HepG2 (cell line): ENCODE measurements at regions not wholly inside any gene's neighbourhood (a gene's known extent, or its start where the extent isn't known, plus 50 kb on each side); places are given as distances from the start of the nearest gene placed in this dataset.

Experiments used
- ATF1 ChIP-seq: IDR thresholded peaks from 2 replicates; pipeline ENCODE4 v1.6.1; 2016; ENCODE audit warnings: mild to moderate bottlenecking, control low read depth
- FOXP1 ChIP-seq, 2 experiments: fragments of 450-650 bp in 1 of 2; IDR thresholded peaks; 2 replicates each; pipeline ENCODE4 v1.6.1; 2017 to 2018; ENCODE audit warnings: antibody characterized with exemption in 1 of 2
- GZF1 ChIP-seq: sonication (generic); formaldehyde crosslinking; IDR thresholded peaks from 2 replicates; pipeline ENCODE4 v1.5.1; 2020; ENCODE audit warnings: mild to moderate bottlenecking, missing genetic modification reagents
- MXD4 ChIP-seq: IDR thresholded peaks from 2 replicates; pipeline ENCODE4 v1.6.1; 2016; ENCODE audit warnings: mild to moderate bottlenecking, missing biosample characterization, missing genetic modification reagents
- NFIC ChIP-seq: IDR thresholded peaks from 2 replicates; pipeline ENCODE4 v1.6.1; 2012; ENCODE audit warnings: mild to moderate bottlenecking, low read length, inconsistent platforms
- NR2F2 ChIP-seq: IDR thresholded peaks from 2 replicates; pipeline ENCODE4 v1.6.1; 2012; ENCODE audit warnings: low read depth, inconsistent platforms, borderline replicate concordance
- PITX1 ChIP-seq: sonication (generic); formaldehyde crosslinking; IDR thresholded peaks from 2 replicates; pipeline ENCODE4 v1.5.1; 2020; ENCODE audit warnings: mild to moderate bottlenecking, missing genetic modification reagents
- RAD21 ChIP-seq: fragments of 450-650 bp; formaldehyde crosslinking; IDR thresholded peaks from 2 replicates; pipeline ENCODE4 v1.5.0; 2020; ENCODE audit warnings: mild to moderate bottlenecking
- SNAPC2 ChIP-seq: sonication (generic); formaldehyde crosslinking; IDR thresholded peaks from 2 replicates; pipeline ENCODE4 v1.8.1; 2022; ENCODE audit warnings: mild to moderate bottlenecking, missing genetic modification reagents
- TGIF2 ChIP-seq: IDR thresholded peaks from 2 replicates; pipeline ENCODE4 v1.6.1; 2016; ENCODE audit warnings: control low read depth, missing compliant biosample characterization
- ZC3H13 ChIP-seq: sonication (generic); formaldehyde crosslinking; IDR thresholded peaks from 2 replicates; pipeline ENCODE4 v1.8.1; 2023; ENCODE audit warnings: mild to moderate bottlenecking, missing genetic modification reagents, moderate library complexity
- ZMYM4 ChIP-seq: sonication (generic); formaldehyde crosslinking; IDR thresholded peaks from 2 replicates; pipeline ENCODE4 v1.8.1; 2023; ENCODE audit warnings: mild to moderate bottlenecking, missing genetic modification reagents
- ZNF543 ChIP-seq: sonication (generic); formaldehyde crosslinking; IDR thresholded peaks from 2 replicates; pipeline ENCODE4 v1.4.0; 2020; ENCODE audit warnings: mild to moderate bottlenecking, missing genetic modification reagents
- TF ChIP-seq, protein P1 (sequence below): sonication (generic); formaldehyde crosslinking; IDR thresholded peaks from 2 replicates; pipeline ENCODE4 v1.8.1; 2023; ENCODE audit warnings: mild to moderate bottlenecking, missing genetic modification reagents
- TF ChIP-seq, protein P2 (sequence below): sonication (generic); formaldehyde crosslinking; IDR thresholded peaks from 2 replicates; pipeline ENCODE4 v1.4.0; 2020; ENCODE audit warnings: missing genetic modification reagents
- TF ChIP-seq, protein P3 (sequence below): sonication (generic); formaldehyde crosslinking; IDR thresholded peaks from 2 replicates; pipeline ENCODE4 v1.9.0; 2022; ENCODE audit warnings: low read depth, missing genetic modification reagents

DNA sequence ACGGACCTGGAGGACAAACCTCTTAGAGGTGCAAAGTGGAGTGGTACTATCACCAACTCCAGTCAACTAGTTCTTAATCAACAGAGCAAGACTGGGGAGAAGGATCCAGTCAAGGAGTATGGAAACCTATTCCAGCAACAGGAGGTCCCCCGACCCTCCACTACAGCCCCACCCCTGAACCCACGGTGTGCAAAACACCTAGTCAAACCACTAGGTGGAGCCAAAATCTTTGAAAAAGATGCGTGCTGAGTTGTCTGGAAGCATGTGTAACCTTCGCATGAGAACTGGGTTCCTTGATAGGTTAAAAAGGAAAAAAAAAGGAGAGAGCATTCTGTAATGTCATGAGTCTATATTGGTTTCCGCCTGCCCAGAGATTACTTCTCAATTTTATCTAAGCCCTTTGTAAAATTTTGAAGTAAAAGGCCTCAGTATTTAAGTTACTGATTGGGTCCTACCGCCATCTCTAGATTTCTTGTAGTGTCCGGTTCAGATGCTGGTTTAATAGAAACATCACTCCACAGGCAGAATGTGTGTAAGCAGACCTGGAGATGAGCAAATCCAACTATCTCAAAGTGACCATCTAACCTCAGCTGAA, 81.9 kb upstream of the HAO2 start (continued):
- TF ChIP-seq ATF1 (CRISPR knock-in tag) (no peak), ZNF543 (CRISPR knock-in tag) (no peak), GZF1 (CRISPR knock-in tag) (no peak), FOXP1 (IDR thresholded peaks at IDR 0.05) (no peak), FOXP1 (CRISPR knock-in tag; IDR thresholded peaks at IDR 0.05) (no peak), MXD4 (CRISPR knock-in tag) (no peak), RAD21 (CRISPR knock-in tag) (peak; percentile 76), NR2F2 (no peak), NFIC (no peak), SNAPC2 (CRISPR knock-in tag) (no peak), PITX1 (no peak), ZMYM4 (0 out of 2 replicates have a peak, but pooled peaks have one; percentile 17), ZC3H13 (CRISPR knock-in tag) (no peak), TGIF2 (CRISPR knock-in tag) (0 out of 2 replicates have a peak, but pooled peaks have one; percentile 28)
- TF ChIP-seq, protein P1, sequence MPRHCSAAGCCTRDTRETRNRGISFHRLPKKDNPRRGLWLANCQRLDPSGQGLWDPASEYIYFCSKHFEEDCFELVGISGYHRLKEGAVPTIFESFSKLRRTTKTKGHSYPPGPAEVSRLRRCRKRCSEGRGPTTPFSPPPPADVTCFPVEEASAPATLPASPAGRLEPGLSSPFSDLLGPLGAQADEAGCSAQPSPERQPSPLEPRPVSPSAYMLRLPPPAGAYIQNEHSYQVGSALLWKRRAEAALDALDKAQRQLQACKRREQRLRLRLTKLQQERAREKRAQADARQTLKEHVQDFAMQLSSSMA (CRISPR knock-in tag): no peak
- TF ChIP-seq, protein P2, sequence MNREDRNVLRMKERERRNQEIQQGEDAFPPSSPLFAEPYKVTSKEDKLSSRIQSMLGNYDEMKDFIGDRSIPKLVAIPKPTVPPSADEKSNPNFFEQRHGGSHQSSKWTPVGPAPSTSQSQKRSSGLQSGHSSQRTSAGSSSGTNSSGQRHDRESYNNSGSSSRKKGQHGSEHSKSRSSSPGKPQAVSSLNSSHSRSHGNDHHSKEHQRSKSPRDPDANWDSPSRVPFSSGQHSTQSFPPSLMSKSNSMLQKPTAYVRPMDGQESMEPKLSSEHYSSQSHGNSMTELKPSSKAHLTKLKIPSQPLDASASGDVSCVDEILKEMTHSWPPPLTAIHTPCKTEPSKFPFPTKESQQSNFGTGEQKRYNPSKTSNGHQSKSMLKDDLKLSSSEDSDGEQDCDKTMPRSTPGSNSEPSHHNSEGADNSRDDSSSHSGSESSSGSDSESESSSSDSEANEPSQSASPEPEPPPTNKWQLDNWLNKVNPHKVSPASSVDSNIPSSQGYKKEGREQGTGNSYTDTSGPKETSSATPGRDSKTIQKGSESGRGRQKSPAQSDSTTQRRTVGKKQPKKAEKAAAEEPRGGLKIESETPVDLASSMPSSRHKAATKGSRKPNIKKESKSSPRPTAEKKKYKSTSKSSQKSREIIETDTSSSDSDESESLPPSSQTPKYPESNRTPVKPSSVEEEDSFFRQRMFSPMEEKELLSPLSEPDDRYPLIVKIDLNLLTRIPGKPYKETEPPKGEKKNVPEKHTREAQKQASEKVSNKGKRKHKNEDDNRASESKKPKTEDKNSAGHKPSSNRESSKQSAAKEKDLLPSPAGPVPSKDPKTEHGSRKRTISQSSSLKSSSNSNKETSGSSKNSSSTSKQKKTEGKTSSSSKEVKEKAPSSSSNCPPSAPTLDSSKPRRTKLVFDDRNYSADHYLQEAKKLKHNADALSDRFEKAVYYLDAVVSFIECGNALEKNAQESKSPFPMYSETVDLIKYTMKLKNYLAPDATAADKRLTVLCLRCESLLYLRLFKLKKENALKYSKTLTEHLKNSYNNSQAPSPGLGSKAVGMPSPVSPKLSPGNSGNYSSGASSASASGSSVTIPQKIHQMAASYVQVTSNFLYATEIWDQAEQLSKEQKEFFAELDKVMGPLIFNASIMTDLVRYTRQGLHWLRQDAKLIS (CRISPR knock-in tag): no peak
- TF ChIP-seq, protein P3, sequence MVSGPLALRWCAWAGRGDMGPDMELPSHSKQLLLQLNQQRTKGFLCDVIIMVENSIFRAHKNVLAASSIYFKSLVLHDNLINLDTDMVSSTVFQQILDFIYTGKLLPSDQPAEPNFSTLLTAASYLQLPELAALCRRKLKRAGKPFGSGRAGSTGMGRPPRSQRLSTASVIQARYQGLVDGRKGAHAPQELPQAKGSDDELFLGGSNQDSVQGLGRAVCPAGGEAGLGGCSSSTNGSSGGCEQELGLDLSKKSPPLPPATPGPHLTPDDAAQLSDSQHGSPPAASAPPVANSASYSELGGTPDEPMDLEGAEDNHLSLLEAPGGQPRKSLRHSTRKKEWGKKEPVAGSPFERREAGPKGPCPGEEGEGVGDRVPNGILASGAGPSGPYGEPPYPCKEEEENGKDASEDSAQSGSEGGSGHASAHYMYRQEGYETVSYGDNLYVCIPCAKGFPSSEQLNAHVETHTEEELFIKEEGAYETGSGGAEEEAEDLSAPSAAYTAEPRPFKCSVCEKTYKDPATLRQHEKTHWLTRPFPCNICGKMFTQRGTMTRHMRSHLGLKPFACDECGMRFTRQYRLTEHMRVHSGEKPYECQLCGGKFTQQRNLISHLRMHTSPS: no peak
